ENCODE measurements at regions not wholly inside any gene's neighbourhood (a gene's known extent, or its start where the extent isn't known, plus 50 kb on each side); places are given as distances from the start of the nearest gene placed in this dataset.

DNA sequence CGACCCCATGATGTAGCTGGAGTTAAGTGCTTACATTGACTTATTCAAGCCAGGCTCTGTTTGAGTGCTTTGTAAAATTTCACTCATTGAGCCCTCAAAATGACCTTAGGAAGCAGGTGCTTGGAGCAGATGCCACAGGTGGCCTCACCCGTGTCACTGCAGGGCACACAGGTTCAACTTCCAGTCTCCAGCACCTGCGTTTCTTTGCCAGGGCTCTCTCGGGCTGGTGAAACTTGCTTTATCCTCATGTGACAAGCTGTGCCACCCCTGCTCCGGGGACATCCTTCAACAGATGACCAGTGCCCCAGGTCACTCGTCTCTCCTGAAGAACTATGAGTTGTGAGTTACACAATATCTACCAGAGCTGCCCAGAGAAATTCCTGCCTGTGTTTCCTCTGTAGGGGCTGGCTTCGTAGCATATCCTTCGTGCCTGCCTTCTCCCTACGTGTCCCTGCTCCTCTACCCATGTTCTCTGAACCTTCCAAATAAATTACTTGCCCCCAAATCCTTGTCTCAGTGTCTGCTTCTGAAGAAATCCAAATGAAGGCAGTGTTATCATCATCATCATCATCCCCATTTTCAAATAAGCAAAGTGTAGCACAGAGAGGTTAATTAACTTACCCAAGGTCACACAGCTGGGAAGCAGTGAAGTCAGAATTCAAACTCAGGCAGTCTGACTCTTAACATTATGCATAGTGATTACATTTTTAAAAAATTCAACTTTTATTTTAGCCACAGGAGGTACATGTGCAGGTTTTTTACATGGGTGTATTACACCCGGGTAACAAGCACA lies 352.5 kb downstream of the NPIPA8 start:
- TF ChIP-seq CTCF (IDR thresholded peaks at IDR 0.05; ENCODE audit: low read depth, low read length, missing control alignments) = no peak
- no peak for DNase-seq (ENCODE audit: low read depth)
- H3K4me3 ChIP-seq (ENCODE audit: low read depth, low read length) = no peak overlapping the region
- in situ Hi-C loops (cut with HindIII; ENCODE audit: low sequenced_read_pairs) = no loop called here

GRCh38 chr16:17983114-17983513 lies 353.4 kb downstream of the NPIPA8 start:
- DNase-seq (ENCODE audit: low read depth) = no peak
- in situ Hi-C loops (cut with HindIII; ENCODE audit: low sequenced_read_pairs) = no loop called here
- H3K4me3 ChIP-seq (ENCODE audit: low read depth, low read length) = no peak overlapping the region
- no peak for TF ChIP-seq CTCF (IDR thresholded peaks at IDR 0.05; ENCODE audit: low read depth, low read length, missing control alignments)

GRCh38 chr16:17977260-17977659 lies 359.3 kb downstream of the NPIPA8 start:
- no peak for DNase-seq (ENCODE audit: low read depth)
- H3K4me3 ChIP-seq (ENCODE audit: low read depth, low read length) = no peak overlapping the region
- in situ Hi-C loops (cut with HindIII; ENCODE audit: low sequenced_read_pairs) = no loop called here
- no peak for TF ChIP-seq CTCF (IDR thresholded peaks at IDR 0.05; ENCODE audit: low read depth, low read length, missing control alignments)

DNA sequence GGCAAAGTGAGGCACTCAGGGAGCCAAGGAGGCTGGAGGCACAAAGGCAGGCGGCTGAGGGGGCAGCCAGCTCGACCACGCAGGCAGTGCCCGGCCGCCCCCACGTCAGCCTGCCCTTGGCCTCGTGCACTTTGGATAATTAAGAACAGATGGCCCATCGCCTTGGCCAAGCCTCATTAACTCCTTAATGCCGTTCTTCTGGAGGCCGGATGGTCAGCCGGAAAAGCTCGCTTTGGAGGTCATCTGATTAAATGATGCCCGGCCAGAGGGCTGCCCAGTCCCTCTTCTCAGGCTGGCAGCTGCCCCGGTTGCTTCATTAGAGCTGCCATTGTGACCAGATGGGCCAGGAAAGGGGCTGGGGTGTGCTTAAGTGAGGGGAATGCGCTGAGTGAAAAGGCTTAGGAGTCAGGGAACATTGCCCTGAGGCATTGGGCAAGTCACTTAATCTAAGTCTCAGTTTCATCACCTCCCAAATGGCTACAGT lies 364.0 kb downstream of the NPIPA8 start:
- in situ Hi-C loops (cut with HindIII; ENCODE audit: low sequenced_read_pairs) = no loop called here
- no peak for DNase-seq (ENCODE audit: low read depth)
- H3K4me3 ChIP-seq (ENCODE audit: low read depth, low read length) = no peak overlapping the region
- TF ChIP-seq CTCF (IDR thresholded peaks at IDR 0.05; ENCODE audit: low read depth, low read length, missing control alignments) = no peak

GRCh38 chr16:17970816-17971331 lies 365.7 kb downstream of the NPIPA8 start:
- TF ChIP-seq CTCF (IDR thresholded peaks at IDR 0.05; ENCODE audit: low read depth, low read length, missing control alignments) = no peak
- no peak overlapping the region for H3K4me3 ChIP-seq (ENCODE audit: low read depth, low read length)
- in situ Hi-C loops (cut with HindIII; ENCODE audit: low sequenced_read_pairs) = no loop called here
- no peak for DNase-seq (ENCODE audit: low read depth)

DNA sequence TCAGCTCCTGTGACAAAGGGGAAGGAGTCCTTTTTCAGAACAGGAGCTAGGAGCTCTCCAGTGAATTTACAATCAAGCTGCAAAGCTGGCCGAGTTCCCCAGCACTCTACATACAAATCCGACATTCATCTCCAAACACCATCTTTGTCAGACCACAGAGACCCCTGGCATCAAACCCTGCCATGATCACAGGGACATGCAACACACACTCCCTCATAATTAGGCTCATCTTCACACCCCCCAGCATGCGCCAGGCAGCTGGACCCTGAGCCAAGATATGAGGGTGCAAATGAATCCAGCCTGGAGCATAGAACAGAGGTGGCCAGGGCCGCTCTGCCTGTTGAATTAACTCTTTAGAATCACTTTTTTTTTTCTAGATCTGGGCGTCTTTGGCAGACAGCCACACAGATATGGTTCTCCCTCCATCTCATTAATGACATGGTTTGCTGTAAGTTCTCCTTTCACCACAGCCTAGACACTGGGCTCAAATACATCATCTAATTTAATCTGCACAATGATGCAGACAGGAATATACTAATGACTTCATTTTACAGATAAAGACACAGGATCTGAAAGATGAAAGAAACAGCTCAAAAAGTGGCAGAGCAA lies 366.3 kb downstream of the NPIPA8 start:
- H3K4me3 ChIP-seq (ENCODE audit: low read depth, low read length) = no peak overlapping the region
- DNase-seq (ENCODE audit: low read depth) = no peak
- no peak for TF ChIP-seq CTCF (IDR thresholded peaks at IDR 0.05; ENCODE audit: low read depth, low read length, missing control alignments)
- in situ Hi-C loops (cut with HindIII; ENCODE audit: low sequenced_read_pairs) = no loop called here

Measured in astrocyte of the cerebellum (primary cell).